ENCODE measurements at regions not wholly inside any gene's neighbourhood (a gene's known extent, or its start where the extent isn't known, plus 50 kb on each side); places are given as distances from the start of the nearest gene placed in this dataset.

GRCh38 chr16:50948268-50948930 is 202.7 kb downstream of the SALL1 start:
- Histone ChIP-seq H3K79me2 (no peaks in the 10 kb centered on the region), H4K20me1 (ENCODE audit: insufficient read depth, poor library complexity, severe bottlenecking) (no peaks in the 10 kb centered on the region), H3K9me3 (ENCODE audit: low read depth) (no peaks in the 10 kb centered on the region), H3K27ac (no peak overlapping the region), H3K36me3 (replicated peaks; ENCODE audit: insufficient read depth, low read depth) (no peaks in the 10 kb centered on the region), H3K4me3 (no peak overlapping the region), H3K27me3 (no peaks in the 10 kb centered on the region), H3K4me2 (no peak overlapping the region), H3K9me2 (replicated peaks; ENCODE audit: insufficient read depth) (no peaks in the 10 kb centered on the region), H3K4me1 (ENCODE audit: insufficient read depth) (no peaks in the 10 kb centered on the region), H2AFZ (no peak overlapping the region)
- WGBS (ENCODE audit: low lambda C conversion rate, missing lambda C conversion rate) = 87% methylated on average over 22 of the region's 22 CpGs
- TF ChIP-seq EZH2 (IDR thresholded peaks at IDR 0.05; ENCODE audit: borderline replicate concordance) (no peak), EZH2phosphoT487 (IDR thresholded peaks at IDR 0.05; ENCODE audit: low read depth, severe bottlenecking, unreplicated experiment) (no peak), CTCF (IDR thresholded peaks at IDR 0.05; ENCODE audit: poor library complexity) (no peak)
- DNase-seq (ENCODE audit: low spot score) = no peak

GRCh38 chr16:50947826-50948225 is 203.2 kb downstream of the SALL1 start:
- Histone ChIP-seq H4K20me1 (ENCODE audit: insufficient read depth, poor library complexity, severe bottlenecking) (no peaks in the 10 kb centered on the region), H3K27me3 (no peaks in the 10 kb centered on the region), H3K36me3 (replicated peaks; ENCODE audit: insufficient read depth, low read depth) (no peaks in the 10 kb centered on the region), H3K9me3 (ENCODE audit: low read depth) (no peaks in the 10 kb centered on the region), H3K79me2 (no peaks in the 10 kb centered on the region), H2AFZ (no peak overlapping the region), H3K27ac (no peak overlapping the region), H3K9me2 (replicated peaks; ENCODE audit: insufficient read depth) (no peaks in the 10 kb centered on the region), H3K4me3 (no peak overlapping the region), H3K4me2 (no peak overlapping the region), H3K4me1 (ENCODE audit: insufficient read depth) (no peaks in the 10 kb centered on the region)
- no peak for TF ChIP-seq EZH2 (IDR thresholded peaks at IDR 0.05; ENCODE audit: borderline replicate concordance)
- no peak for TF ChIP-seq CTCF (IDR thresholded peaks at IDR 0.05; ENCODE audit: poor library complexity)
- TF ChIP-seq EZH2phosphoT487 (IDR thresholded peaks at IDR 0.05; ENCODE audit: low read depth, severe bottlenecking, unreplicated experiment) = no peak
- DNase-seq (ENCODE audit: low spot score) = no peak
- WGBS (ENCODE audit: low lambda C conversion rate, missing lambda C conversion rate) = 100% methylated on average over 1 of the region's 1 CpG

- no peak overlapping the region for H3K4me3 ChIP-seq
- no peaks in the 10 kb centered on the region for H3K27me3 ChIP-seq
- H3K36me3 ChIP-seq (replicated peaks; ENCODE audit: insufficient read depth, low read depth) = no peaks in the 10 kb centered on the region
- DNase-seq (ENCODE audit: low spot score) = no peak
- H4K20me1 ChIP-seq (ENCODE audit: insufficient read depth, poor library complexity, severe bottlenecking) = no peaks in the 10 kb centered on the region
- H3K79me2 ChIP-seq = no peaks in the 10 kb centered on the region
- no peaks in the 10 kb centered on the region for H3K4me1 ChIP-seq (ENCODE audit: insufficient read depth)
- H3K9me3 ChIP-seq (ENCODE audit: low read depth) = no peaks in the 10 kb centered on the region
- no peak overlapping the region for H3K4me2 ChIP-seq
- no peaks in the 10 kb centered on the region for H3K9me2 ChIP-seq (replicated peaks; ENCODE audit: insufficient read depth)
- no peak overlapping the region for H3K27ac ChIP-seq
- no peak overlapping the region for H2AFZ ChIP-seq
- 90% methylated on average over 5 of the region's 5 CpGs for WGBS (ENCODE audit: low lambda C conversion rate, missing lambda C conversion rate)
- TF ChIP-seq EZH2phosphoT487 (IDR thresholded peaks at IDR 0.05; ENCODE audit: low read depth, severe bottlenecking, unreplicated experiment) (no peak), EZH2 (IDR thresholded peaks at IDR 0.05; ENCODE audit: borderline replicate concordance) (no peak), CTCF (IDR thresholded peaks at IDR 0.05; ENCODE audit: poor library complexity) (no peak)
Observed at GRCh38 chr16:50946606-50947005, 204.5 kb downstream of the SALL1 start.
